WTC11 (cell line): ENCODE measurements at regions not wholly inside any gene's neighbourhood (a gene's known extent, or its start where the extent isn't known, plus 50 kb on each side); places are given as distances from the start of the nearest gene placed in this dataset.

ENCODE experiments used
- ATAC-seq: fragments of 200-7000 bp; cut with Tn5 transposase; 2 replicates; pipeline ENCODE4 v1.10.0; 2021; ENCODE audit warnings: mild to moderate bottlenecking, moderate library complexity
- CTCF ChIA-PET: fragments of 300-600 bp; sonication (Branson Sonifier 250); formaldehyde crosslinking; loops from one replicate; lab custom pipeline; 2021; ENCODE audit warnings: antibody characterized with exemption; lab: Charles Lee
- POLR2A ChIA-PET: fragments of 350-600 bp; sonication (Branson Sonifier 250); formaldehyde crosslinking; loops from one replicate; lab custom pipeline; 2021; ENCODE audit warnings: antibody characterized with exemption; lab: Charles Lee
- DNase-seq: peaks from one replicate; pipeline ENCODE4 v3.0.0; 2021; ENCODE audit warnings: low spot score
- H3K27ac Mint-ChIP-seq: 2 replicates; pipeline ENCODE4 v1.8.0; 2021; ENCODE audit warnings: mixed read lengths
- H3K27me3 Mint-ChIP-seq: 2 replicates; pipeline ENCODE4 v1.8.0; 2021; ENCODE audit warnings: low read depth, mild to moderate bottlenecking, moderate library complexity, mixed read lengths
- H3K36me3 Mint-ChIP-seq: 2 replicates; pipeline ENCODE4 v1.8.0; 2021; ENCODE audit warnings: mixed read lengths
- H3K4me1 Mint-ChIP-seq: 2 replicates; pipeline ENCODE4 v1.8.0; 2022; ENCODE audit warnings: mixed read lengths
- H3K4me3 Mint-ChIP-seq: 2 replicates; pipeline ENCODE4 v1.8.0; 2021; ENCODE audit warnings: mild to moderate bottlenecking, moderate library complexity, mixed read lengths
- H3K9me3 Mint-ChIP-seq: 2 replicates; pipeline ENCODE4 v1.8.0; 2021; ENCODE audit warnings: mixed read lengths
- AR ChIP-seq: fragments of 250-450 bp; sonication (Bioruptor Pico); IDR thresholded peaks from 2 replicates; pipeline ENCODE4 v1.9.0; 2021; ENCODE audit warnings: mild to moderate bottlenecking
- EMX1 ChIP-seq: fragments of 250-450 bp; sonication (Bioruptor Pico); IDR thresholded peaks from 2 replicates; pipeline ENCODE4 v1.8.0; 2021; ENCODE audit warnings: mild to moderate bottlenecking
- ETV6 ChIP-seq: sonication (generic); formaldehyde crosslinking; IDR thresholded peaks from 2 replicates; pipeline ENCODE4 v1.8.1; 2022; ENCODE audit warnings: mild to moderate bottlenecking, missing genetic modification reagents
- MAX ChIP-seq: sonication (generic); formaldehyde crosslinking; IDR thresholded peaks from 2 replicates; pipeline ENCODE4 v1.8.0; 2022; ENCODE audit warnings: mild to moderate bottlenecking, missing genetic modification reagents
- OVOL2 ChIP-seq: fragments of 250-450 bp; sonication (Bioruptor Pico); IDR thresholded peaks from 2 replicates; pipeline ENCODE4 v1.9.0; 2021; ENCODE audit warnings: mild to moderate bottlenecking, borderline replicate concordance
- RORB ChIP-seq: fragments of 250-450 bp; sonication (Bioruptor Pico); IDR thresholded peaks from 2 replicates; pipeline ENCODE4 v1.9.0; 2021; ENCODE audit warnings: mild to moderate bottlenecking
- SMAD4 ChIP-seq: sonication (generic); formaldehyde crosslinking; IDR thresholded peaks from 2 replicates; pipeline ENCODE4 v1.8.0; 2022; ENCODE audit warnings: mild to moderate bottlenecking, missing genetic modification reagents
- SP1 ChIP-seq: sonication (generic); formaldehyde crosslinking; conservative IDR thresholded peaks from 2 replicates; pipeline ENCODE4 v1.8.1; 2022; ENCODE audit warnings: missing genetic modification reagents
- USF1 ChIP-seq: sonication (generic); formaldehyde crosslinking; IDR thresholded peaks from 2 replicates; pipeline ENCODE4 v1.8.0; 2022; ENCODE audit warnings: mild to moderate bottlenecking, missing genetic modification reagents
- USF2 ChIP-seq: sonication (generic); formaldehyde crosslinking; IDR thresholded peaks from 2 replicates; pipeline ENCODE4 v1.8.1; 2023; ENCODE audit warnings: mild to moderate bottlenecking, missing genetic modification reagents, moderate library complexity
- ZNF138 ChIP-seq: sonication (generic); formaldehyde crosslinking; conservative IDR thresholded peaks from 2 replicates; pipeline ENCODE4 v1.8.1; 2022; ENCODE audit warnings: mild to moderate bottlenecking, moderate library complexity, missing genetic modification reagents
- ZNF219 ChIP-seq: sonication (generic); formaldehyde crosslinking; IDR thresholded peaks from 2 replicates; pipeline ENCODE4 v1.8.0; 2023; ENCODE audit warnings: missing genetic modification reagents, mild to moderate bottlenecking, borderline replicate concordance
- ZNF425 ChIP-seq: fragments of 250-450 bp; sonication (Bioruptor Pico); conservative IDR thresholded peaks from 2 replicates; pipeline ENCODE4 v1.9.0; 2021; ENCODE audit warnings: mild to moderate bottlenecking
- ZNF532 ChIP-seq: fragments of 250-450 bp; sonication (Bioruptor Pico); IDR thresholded peaks from 2 replicates; pipeline ENCODE4 v1.9.0; 2021; ENCODE audit warnings: mild to moderate bottlenecking, borderline replicate concordance

- H3K4me1 Mint-ChIP-seq, result peaks cover 16% of the 10 kb centered on the region
- no peak for TF ChIP-seq ZNF138
- no peak for TF ChIP-seq ZNF532 (CRISPR knock-in tag)
- H3K9me3 Mint-ChIP-seq, result peaks cover 23% of the 10 kb centered on the region
- H3K4me3 Mint-ChIP-seq, result no peak overlapping the region
- H3K27ac Mint-ChIP-seq, result no peak overlapping the region
- peaks cover 13% of the 10 kb centered on the region for H3K36me3 Mint-ChIP-seq
- ChIA-PET POLR2A (no interaction called here), CTCF (interaction anchor here (1.2 kb wide), 1 partner anchor 109 kb away, joined by 5 read pairs; no protein-coding TSS in a partner anchor)
- H3K27me3 Mint-ChIP-seq, result no peaks in the 10 kb centered on the region
- ATAC-seq (peak; percentile 99), DNase-seq (peak; percentile 64)
Observed at GRCh38 chr12:58285551-58285950, 344.2 kb downstream of the ATP23 start.

GRCh38 chr12:58286353-58286752, 345.0 kb downstream of the ATP23 start:
- CTCF ChIA-PET, result interaction anchor here (1.2 kb wide), 1 partner anchor 110 kb away, joined by 5 read pairs; no protein-coding TSS in a partner anchor
- Mint-ChIP-seq H3K9me3 (peaks cover 15% of the 10 kb centered on the region), H3K36me3 (peaks cover 5% of the 10 kb centered on the region), H3K27me3 (no peaks in the 10 kb centered on the region), H3K4me1 (peaks cover 18% of the 10 kb centered on the region), H3K27ac (no peak overlapping the region), H3K4me3 (no peak overlapping the region)
- POLR2A ChIA-PET, result no interaction called here
- DNase-seq (no peak), ATAC-seq (no peak)
- no peak for TF ChIP-seq AR
- no peak for TF ChIP-seq SP1
- TF ChIP-seq RORB, result no peak
- TF ChIP-seq ZNF219, result no peak
- TF ChIP-seq USF2 (CRISPR knock-in tag), result no peak
- TF ChIP-seq ZNF425 (CRISPR knock-in tag), result no peak
- no peak for TF ChIP-seq USF1
- TF ChIP-seq SMAD4 (CRISPR knock-in tag), result no peak
- no peak for TF ChIP-seq MAX (CRISPR knock-in tag)
- no peak for TF ChIP-seq OVOL2 (CRISPR knock-in tag)
- TF ChIP-seq ETV6 (CRISPR knock-in tag), result no peak
- no peak for TF ChIP-seq EMX1 (CRISPR knock-in tag)
